ENCODE measurements at regions not wholly inside any gene's neighbourhood (a gene's known extent, or its start where the extent isn't known, plus 50 kb on each side); places are given as distances from the start of the nearest gene placed in this dataset.
"Not testable (repeated sequence)": the region's sequence is repeated elsewhere in the genome, so short reads cannot be mapped to it uniquely, and the experiment has no call there.

DNA sequence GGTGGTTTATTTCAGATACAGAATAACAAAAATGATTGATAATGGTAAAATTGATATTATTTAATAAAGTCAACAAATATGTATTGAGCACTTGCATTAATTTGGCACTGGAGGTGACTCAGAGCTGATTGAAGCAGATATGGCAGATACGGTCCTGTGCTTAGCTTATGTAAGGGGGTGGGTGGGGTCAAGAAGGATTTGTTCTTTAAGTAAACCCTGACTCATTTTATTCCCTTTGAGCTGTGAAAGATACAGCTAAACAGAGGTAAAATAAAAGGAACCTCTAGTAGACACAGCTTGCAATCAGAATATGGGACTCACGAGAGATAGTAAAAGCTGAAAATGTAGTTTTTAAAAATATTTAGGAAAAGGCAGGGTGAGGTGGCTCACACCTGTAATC, 201.3 kb upstream of the CLINT1 start:
- no peak for DNase-seq (ENCODE audit: low spot score)

GRCh38 chr5:158058208-158059120, 199.5 kb upstream of the CLINT1 start:
- no peak for DNase-seq (ENCODE audit: low spot score)

DNA sequence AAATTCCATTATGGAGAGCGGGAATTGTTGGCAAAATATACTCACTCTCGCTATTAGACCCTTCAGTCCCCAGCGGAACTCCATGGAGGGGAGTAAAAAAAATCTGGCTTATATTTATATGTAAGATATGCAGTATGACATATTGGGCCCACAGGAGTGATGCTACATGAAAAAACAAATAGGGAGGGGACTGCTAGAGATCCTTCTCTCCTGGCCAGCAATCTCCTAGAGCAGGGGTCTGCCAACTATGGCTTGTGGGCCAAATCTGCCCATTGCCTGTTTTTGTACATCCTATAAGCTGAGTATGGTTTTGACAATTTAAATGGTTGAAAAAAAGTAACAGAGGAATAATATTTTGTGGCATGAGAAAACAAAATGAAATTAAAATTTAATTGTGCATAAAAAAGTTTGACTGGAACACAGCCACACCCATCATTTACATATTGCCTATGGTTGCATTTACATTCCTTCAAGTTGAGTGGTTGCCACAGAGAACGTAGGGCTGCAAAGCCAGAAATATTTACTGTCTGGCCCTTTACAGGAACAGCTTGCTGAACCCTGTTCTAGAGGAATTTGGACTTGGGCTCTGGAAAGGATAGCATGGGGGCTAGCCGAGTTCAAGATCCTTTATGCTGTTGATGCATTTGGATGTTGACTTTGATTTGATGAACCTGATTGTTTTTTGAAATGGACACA, 197.3 kb upstream of the CLINT1 start:
- no peak for DNase-seq (ENCODE audit: low spot score)

DNA sequence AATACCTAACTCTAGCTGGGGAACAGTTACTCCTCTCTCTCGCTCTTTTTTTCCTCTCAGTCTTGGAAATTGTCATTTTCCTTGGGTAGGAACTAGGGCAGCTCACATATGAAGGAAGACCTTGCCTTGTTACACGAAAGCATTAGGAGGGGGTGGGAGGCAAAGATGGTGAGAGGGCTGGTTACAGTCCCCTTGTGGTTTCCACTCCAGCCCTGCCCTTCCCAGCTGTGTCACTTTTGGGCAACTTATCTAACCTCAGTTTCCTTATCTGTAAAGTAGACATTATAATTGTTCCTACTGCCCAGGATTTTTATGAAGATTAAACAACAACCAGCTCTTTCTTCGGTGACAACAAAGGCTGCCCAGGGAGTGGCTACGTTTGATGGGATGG, 196.2 kb upstream of the CLINT1 start:
- no peak for DNase-seq (ENCODE audit: low spot score)

DNA sequence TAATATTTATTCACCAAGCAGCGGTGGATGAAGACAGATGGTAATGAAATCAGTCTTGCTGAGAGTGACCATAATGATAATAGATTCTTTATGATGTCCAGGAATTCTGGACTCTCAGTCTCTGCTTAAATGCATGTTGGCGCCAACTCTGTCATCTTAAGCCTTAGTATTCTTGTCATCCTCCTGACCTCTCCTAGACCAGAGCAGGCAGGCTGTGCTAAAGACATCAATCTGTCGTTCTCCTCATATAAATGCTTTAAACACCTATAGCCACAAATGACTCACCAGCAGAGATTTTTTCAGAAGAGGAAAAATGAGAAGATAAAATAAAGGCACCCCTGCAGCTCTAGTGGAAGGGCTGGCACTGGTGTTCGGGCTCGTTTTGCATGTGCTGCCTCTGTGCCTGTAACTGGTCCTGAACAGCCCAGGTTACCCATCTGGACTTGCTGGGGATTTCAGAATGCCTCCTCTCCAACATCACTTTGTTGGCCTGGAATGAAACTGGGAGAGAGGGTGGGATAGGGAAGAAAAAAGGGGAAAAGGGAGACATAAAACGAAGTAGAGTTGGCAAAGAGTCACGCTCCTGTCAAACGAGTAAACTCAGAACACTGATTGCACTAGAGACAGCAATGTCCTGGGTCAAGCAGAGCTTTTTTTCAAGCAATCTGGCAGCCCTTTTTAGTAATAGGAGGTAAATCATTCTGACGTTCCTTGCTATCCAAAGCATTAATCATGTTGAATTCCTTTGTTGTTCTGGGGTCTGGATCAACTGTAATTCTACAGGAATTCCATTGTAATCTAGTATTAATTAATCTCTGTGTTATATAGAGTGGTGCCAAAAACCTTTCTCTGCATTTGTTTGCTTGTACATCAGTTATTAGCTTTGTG, 195.5 kb upstream of the CLINT1 start:
- DNase-seq (ENCODE audit: low spot score): no peak

GRCh38 chr5:158051036-158051435, 192.1 kb upstream of the CLINT1 start:
- no peak for DNase-seq (ENCODE audit: low spot score)

DNA sequence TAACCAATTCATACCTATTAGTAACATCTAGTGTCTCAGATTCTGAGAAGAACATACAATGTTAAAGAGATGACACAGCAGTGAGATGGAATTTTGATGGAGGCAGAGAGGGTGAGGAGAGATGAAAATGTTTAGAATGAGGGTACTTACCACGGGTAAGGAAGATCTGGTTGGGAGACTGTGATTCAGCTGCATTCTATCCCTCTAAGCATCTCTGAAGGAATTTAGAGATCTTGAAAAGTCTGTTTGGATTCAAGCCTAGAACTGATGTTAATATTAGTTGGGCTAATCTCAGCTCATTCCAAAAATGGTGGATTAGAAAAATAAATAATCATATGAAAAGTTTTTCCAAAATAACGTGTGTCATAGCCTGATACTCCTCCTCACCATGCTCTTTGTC, 191.5 kb upstream of the CLINT1 start:
- no peak for DNase-seq (ENCODE audit: low spot score)

DNA sequence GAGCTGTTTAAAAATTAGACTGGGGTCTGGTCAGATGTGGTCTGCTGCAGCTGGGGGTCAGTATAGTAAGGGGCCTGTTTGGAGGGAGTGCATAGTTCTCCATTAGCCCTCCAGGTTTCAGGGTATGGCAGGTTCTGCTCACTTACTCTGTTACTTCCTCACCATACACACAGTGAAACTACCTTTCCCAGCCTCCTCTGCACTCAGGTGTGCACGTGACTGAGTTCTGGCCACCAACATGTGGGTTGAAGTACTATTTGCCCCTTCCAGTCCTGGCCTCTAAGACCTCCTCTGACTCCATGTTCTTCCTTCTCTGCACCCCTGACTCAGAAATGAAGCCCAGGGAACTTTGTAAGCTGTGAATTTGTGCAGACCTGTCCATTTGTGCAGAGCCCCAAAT, 190.5 kb upstream of the CLINT1 start:
- DNase-seq (ENCODE audit: low spot score): no peak

DNA sequence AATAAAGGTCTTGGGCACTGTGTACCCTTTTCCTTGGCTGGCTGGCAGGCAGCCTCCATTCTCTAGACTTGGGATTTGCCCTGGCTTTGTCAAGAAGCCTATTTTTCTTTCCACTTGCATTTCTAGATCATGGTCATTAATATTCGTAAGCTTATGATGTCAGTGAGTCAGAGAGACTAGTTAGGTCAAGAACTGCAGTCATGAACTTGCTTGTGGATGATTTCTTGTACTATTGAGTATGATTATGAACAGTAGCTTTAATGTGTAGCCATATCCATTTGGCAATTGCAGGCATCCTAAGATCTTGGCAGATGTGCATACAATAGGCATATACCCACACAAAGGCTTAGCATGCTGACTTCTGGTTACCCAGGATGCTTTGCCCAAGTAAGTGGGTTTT, 186.8 kb upstream of the CLINT1 start:
- DNase-seq (ENCODE audit: low spot score): no peak

- no peak for DNase-seq (ENCODE audit: low spot score)
These were observed 181.0 kb upstream of the CLINT1 start for GRCh38 chr5:158039911-158040347.

- DNase-seq (ENCODE audit: low spot score): no peak
These were observed 180.5 kb upstream of the CLINT1 start for GRCh38 chr5:158039441-158039840.

- not testable (repeated sequence) for DNase-seq (ENCODE audit: low spot score)
These were observed 178.1 kb upstream of the CLINT1 start for GRCh38 chr5:158036983-158037595.

GRCh38 chr5:158034586-158034985, 175.6 kb upstream of the CLINT1 start:
- not testable (repeated sequence) for DNase-seq (ENCODE audit: low spot score)

DNA sequence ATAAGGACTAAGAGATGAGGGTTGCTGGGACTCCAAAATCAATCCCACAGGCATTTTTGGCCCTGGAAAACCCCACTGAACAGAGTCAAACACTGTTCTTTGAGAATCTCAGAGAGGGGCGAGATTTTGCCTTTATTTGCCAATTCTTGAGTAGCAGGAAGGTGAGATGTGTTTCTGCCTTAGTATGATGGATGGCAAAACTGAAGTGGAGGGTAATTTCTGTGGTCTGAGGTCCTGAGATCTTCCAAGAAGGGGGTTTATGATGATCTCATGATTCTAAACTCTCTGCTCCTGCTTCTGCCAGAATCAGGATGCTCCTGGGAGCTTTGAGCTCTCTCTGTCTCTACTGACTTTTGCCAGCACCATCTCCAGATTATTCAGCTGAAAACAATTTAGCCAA, 174.8 kb upstream of the CLINT1 start:
- no peak for DNase-seq (ENCODE audit: low spot score)

DNA sequence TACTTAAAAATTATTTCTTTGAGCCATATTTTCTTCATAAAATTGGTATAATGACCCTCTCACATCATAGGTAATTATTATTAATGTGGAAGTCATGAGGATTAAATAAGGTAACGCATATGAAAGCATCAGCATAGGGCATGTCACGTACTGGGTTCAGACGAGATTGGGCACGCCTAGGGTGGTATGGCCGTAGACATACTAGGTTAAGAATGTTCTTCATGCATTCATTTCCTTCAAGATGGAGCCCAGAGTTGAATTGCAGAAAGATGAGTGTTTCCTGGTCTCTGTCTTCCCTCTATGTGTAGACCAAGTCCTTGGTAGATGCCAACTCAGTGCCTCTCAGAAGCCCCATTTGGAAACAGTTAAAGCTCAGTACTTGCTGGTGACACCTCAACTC, 174.1 kb upstream of the CLINT1 start:
- DNase-seq (ENCODE audit: low spot score): no peak

DNA sequence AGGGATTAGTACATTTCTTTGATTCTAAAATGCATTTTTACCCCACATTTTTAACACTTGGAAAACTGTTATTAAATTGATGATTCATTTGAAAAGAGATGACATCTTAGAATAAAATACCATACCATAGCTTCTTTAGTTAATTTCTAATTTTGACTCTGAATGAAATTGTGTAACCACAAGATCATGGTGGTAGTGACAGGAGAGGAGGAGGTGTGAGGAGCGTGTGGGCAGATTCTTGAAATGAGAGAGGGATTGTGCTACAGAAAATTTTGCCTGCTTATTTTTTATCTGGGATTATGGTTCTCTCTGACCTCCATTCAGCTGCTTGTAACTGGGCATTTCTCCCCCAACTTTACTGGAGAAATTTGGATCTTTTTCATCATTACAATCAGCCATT, 173.3 kb upstream of the CLINT1 start:
- no peak for DNase-seq (ENCODE audit: low spot score)

DNA sequence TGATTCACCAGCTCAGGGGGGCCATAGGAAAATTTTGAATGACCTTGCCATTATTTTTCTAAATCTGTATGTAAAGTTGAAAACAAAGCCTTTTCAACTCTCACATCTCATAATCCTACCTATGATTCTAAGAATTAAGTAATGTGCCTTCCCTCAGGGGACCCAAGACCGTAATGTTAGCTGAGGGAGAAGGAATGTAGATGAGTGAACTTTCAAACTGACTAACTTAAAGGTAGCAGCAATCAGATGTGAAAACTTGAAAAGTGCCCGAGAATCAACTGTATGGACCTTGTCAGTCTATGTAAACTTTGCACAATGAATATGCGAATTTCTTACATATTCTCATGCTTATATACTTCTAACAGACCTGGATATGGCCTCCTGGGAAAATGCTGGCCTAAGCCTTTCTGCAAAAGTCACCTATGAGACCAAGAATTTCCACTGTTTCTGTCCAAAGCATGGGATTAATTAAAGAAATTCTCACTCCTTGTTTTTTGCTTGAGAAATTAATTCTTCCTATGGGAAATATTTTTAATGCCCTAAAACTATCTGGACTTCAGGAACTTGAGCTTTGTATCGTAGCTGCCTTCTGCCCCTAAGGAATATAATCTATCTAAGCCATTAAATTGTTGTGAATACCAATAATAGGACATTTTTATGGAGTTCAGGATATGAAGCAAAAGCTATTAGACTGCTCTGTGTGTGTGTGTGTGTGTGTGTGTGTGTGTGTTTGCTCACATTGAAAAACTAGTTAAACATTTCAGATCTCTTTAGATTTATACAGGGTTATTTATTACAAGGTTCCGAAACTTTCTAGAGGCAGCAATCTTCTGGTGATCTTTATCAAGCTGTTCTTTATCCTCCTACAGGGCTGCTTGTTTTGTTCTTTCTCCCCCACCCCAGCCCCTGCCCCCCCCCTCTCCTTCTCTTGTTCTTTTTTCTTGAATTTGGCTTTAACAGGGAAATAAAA, 169.1 kb upstream of the CLINT1 start:
- no peak for DNase-seq (ENCODE audit: low spot score)

GRCh38 chr5:158026304-158027031, 167.5 kb upstream of the CLINT1 start:
- DNase-seq (ENCODE audit: low spot score): no peak

DNA sequence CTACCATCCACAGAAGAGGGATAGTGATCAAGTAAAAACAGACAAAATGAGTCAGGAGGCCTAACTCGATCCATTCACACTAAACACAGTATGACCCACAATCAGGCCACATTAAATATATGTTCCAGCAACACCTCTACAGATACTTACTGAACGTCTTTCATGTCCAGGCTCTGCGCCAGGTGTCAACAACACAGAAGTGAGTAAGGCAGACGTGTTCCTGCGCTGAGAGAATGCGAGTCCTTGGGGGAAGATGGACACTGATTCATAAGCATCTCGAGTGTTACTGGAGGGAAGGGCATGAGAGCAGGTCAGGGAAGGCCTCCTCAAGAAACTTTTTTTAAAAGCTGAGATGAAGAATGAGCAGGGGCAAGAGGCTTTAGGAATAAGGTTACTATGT, 164.3 kb upstream of the CLINT1 start:
- DNase-seq (ENCODE audit: low spot score): no peak

GRCh38 chr5:158022837-158023236, 163.9 kb upstream of the CLINT1 start:
- no peak for DNase-seq (ENCODE audit: low spot score)
